ENCODE measurements at regions not wholly inside any gene's neighbourhood (a gene's known extent, or its start where the extent isn't known, plus 50 kb on each side); places are given as distances from the start of the nearest gene placed in this dataset.

DNA sequence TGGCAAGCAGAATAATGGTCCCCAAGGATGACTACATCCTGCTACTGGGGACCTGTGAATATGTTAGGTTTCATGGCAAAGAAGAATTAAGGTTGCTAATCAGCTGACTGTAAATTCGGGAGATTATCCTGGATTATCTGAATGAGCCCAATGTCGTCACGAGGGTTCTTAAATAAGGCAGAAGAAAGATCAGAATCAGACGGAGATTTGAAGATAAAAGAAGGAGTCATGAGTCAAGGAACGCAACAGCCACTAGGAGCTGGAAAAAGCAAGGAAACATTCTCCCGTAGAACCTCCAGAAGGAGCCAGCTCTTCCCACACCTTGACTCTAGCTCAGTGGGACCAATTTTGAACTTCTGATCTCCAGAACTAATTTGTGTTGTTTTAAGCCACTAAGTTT is 82.9 kb upstream of the APBB1IP start:
- Histone ChIP-seq H3K4me3 (ENCODE audit: control extremely low read depth in 1 of 5, extremely low read depth in 1 of 5, insufficient read depth in 1 of 5, low read depth in 2 of 5, low read length in 4 of 5) (no peak overlapping the region), H3K27me3 (replicated peaks in 1 of 4; ENCODE audit: control extremely low read depth in 1 of 4, control insufficient read depth in 3 of 4, insufficient read depth in 4 of 4, low read length in 3 of 4) (peaks cover 0 to 4% (median 0%) of the 10 kb centered on the region in 4 experiments), H3K27ac (ENCODE audit: low read length in 2 of 2) (no peak overlapping the region), H3K4me1 (ENCODE audit: control insufficient read depth in 2 of 2, insufficient read depth in 2 of 2, low read length in 2 of 2) (no peaks in the 10 kb centered on the region), H3K9me3 (ENCODE audit: control extremely low read depth in 1 of 3, control insufficient read depth in 2 of 3, insufficient read depth in 1 of 3, low read length in 2 of 3) (no peaks in the 10 kb centered on the region), H3K36me3 (replicated peaks in 1 of 2; ENCODE audit: control extremely low read depth in 1 of 2, control insufficient read depth in 1 of 2, extremely low read depth in 1 of 2, insufficient read depth in 2 of 2, low read length in 1 of 2) (no peaks in the 10 kb centered on the region), H3K79me2 (ENCODE audit: control insufficient read depth, insufficient read depth, low read length) (no peaks in the 10 kb centered on the region), H4K20me1 (ENCODE audit: control insufficient read depth, insufficient read depth, low read length, poor library complexity, severe bottlenecking) (no peaks in the 10 kb centered on the region), H3K9ac (ENCODE audit: low read length) (no peak overlapping the region), H2AFZ (ENCODE audit: insufficient read depth, low read depth, low read length, poor library complexity, severe bottlenecking) (no peak overlapping the region), H3K4me2 (replicated peaks; ENCODE audit: low read depth, low read length, poor library complexity, severe bottlenecking) (no peak overlapping the region)
- no peak overlapping the region for H3K27ac Mint-ChIP-seq
- no peaks in the 10 kb centered on the region for H3K9me3 Mint-ChIP-seq (ENCODE audit: insufficient read depth)
- peaks cover 20% of the 10 kb centered on the region for H3K27me3 Mint-ChIP-seq
- H3K4me3 Mint-ChIP-seq: no peak overlapping the region
- ATAC-seq (ENCODE audit: low read depth) (no peak), DNase-seq (no peak)
- TF ChIP-seq, protein P1, sequence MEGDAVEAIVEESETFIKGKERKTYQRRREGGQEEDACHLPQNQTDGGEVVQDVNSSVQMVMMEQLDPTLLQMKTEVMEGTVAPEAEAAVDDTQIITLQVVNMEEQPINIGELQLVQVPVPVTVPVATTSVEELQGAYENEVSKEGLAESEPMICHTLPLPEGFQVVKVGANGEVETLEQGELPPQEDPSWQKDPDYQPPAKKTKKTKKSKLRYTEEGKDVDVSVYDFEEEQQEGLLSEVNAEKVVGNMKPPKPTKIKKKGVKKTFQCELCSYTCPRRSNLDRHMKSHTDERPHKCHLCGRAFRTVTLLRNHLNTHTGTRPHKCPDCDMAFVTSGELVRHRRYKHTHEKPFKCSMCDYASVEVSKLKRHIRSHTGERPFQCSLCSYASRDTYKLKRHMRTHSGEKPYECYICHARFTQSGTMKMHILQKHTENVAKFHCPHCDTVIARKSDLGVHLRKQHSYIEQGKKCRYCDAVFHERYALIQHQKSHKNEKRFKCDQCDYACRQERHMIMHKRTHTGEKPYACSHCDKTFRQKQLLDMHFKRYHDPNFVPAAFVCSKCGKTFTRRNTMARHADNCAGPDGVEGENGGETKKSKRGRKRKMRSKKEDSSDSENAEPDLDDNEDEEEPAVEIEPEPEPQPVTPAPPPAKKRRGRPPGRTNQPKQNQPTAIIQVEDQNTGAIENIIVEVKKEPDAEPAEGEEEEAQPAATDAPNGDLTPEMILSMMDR (IDR thresholded peaks at IDR 0.05): no peak
- no peak for TF ChIP-seq EZH2 (IDR thresholded peaks at IDR 0.05; ENCODE audit: borderline replicate concordance, insufficient read depth, low read depth, low read length, poor library complexity, severe bottlenecking)
- 100% methylated on average over 4 of the region's 6 CpGs for WGBS (ENCODE audit: insufficient coverage)
- CTCF ChIA-PET: no interaction called here
- intact Hi-C loops (cut with micrococcal nuclease): no loop called here
- POLR2A ChIA-PET: no interaction called here
- no peaks in the 10 kb centered on the region for H3K4me1 Mint-ChIP-seq

DNA sequence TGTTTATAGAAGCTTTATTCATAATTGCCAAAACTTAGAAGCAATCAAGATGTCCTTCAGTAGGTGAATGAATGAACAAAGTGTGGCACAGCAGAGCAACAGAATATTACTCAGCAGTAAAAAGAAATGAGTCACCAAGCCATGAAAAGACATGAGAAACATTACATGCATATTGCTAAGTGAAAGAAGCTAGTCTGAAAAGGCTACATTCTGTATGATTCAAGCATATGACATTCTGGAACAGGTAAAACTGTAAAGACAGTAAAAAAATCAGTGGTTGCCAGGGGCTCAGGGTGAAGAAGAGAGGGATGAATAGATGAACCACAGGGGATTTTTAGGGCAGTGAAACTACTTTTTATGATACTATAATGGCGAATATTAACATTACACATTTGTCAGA is 80.9 kb upstream of the APBB1IP start:
- no peak for TF ChIP-seq EZH2 (IDR thresholded peaks at IDR 0.05; ENCODE audit: borderline replicate concordance, insufficient read depth, low read depth, low read length, poor library complexity, severe bottlenecking)
- TF ChIP-seq, protein P1 (IDR thresholded peaks at IDR 0.05): no peak
- peaks cover 20% of the 10 kb centered on the region for H3K27me3 Mint-ChIP-seq
- no CpG with 5 or more reads among the region's 1 CpG for WGBS (ENCODE audit: insufficient coverage)

More for the DNA sequence above, 80.9 kb upstream of the APBB1IP start:
- Histone ChIP-seq H3K9me3 (ENCODE audit: control extremely low read depth in 1 of 3, control insufficient read depth in 2 of 3, insufficient read depth in 1 of 3, low read length in 2 of 3) (no peaks in the 10 kb centered on the region), H3K4me2 (replicated peaks; ENCODE audit: low read depth, low read length, poor library complexity, severe bottlenecking) (no peak overlapping the region), H2AFZ (ENCODE audit: insufficient read depth, low read depth, low read length, poor library complexity, severe bottlenecking) (no peak overlapping the region), H4K20me1 (ENCODE audit: control insufficient read depth, insufficient read depth, low read length, poor library complexity, severe bottlenecking) (no peaks in the 10 kb centered on the region), H3K27ac (ENCODE audit: low read length in 2 of 2) (no peak overlapping the region), H3K4me1 (ENCODE audit: control insufficient read depth in 2 of 2, insufficient read depth in 2 of 2, low read length in 2 of 2) (no peaks in the 10 kb centered on the region), H3K27me3 (replicated peaks in 1 of 4; ENCODE audit: control extremely low read depth in 1 of 4, control insufficient read depth in 3 of 4, insufficient read depth in 4 of 4, low read length in 3 of 4) (peaks cover 0 to 4% (median 0%) of the 10 kb centered on the region in 4 experiments), H3K79me2 (ENCODE audit: control insufficient read depth, insufficient read depth, low read length) (no peaks in the 10 kb centered on the region), H3K4me3 (ENCODE audit: control extremely low read depth in 1 of 5, extremely low read depth in 1 of 5, insufficient read depth in 1 of 5, low read depth in 2 of 5, low read length in 4 of 5) (no peak overlapping the region), H3K9ac (ENCODE audit: low read length) (no peak overlapping the region), H3K36me3 (replicated peaks in 1 of 2; ENCODE audit: control extremely low read depth in 1 of 2, control insufficient read depth in 1 of 2, extremely low read depth in 1 of 2, insufficient read depth in 2 of 2, low read length in 1 of 2) (no peaks in the 10 kb centered on the region)
- H3K9me3 Mint-ChIP-seq (ENCODE audit: insufficient read depth): no peaks in the 10 kb centered on the region
- ChIA-PET POLR2A (no interaction called here), CTCF (interaction anchor here (1.1 kb wide), 1 partner anchor 22 kb away, joined by 3 read pairs; no protein-coding TSS in a partner anchor)
- H3K4me1 Mint-ChIP-seq: no peaks in the 10 kb centered on the region
- ATAC-seq (ENCODE audit: low read depth) (no peak), DNase-seq (no peak)
- H3K27ac Mint-ChIP-seq: no peak overlapping the region
- H3K4me3 Mint-ChIP-seq: no peak overlapping the region
- intact Hi-C loops (cut with micrococcal nuclease): no loop called here
